ENCODE measurements at regions not wholly inside any gene's neighbourhood (a gene's known extent, or its start where the extent isn't known, plus 50 kb on each side); places are given as distances from the start of the nearest gene placed in this dataset.

DNA sequence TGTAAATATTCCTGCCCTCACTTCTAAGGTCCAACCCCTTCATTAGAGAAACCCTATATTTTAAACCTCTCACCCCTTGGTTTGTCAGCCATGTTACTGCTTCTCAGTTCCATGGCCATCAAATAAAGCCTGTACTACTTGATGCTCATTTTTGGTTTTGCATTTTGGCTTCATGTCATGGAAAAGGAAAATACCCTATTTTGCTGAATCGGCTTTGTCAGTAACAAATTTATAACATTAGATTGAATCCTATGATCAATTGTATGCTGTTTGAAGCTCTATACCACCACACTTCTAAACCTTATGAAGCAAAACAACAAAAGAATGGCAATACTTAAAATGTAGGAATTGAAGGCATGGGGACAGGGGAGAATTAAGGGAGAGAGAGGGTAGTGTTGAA is 333.1 kb downstream of the ETV1 start:
- no peak for TF ChIP-seq CTCF (IDR thresholded peaks at IDR 0.05)

GRCh38 chr7:13673290-13673689 is 316.2 kb downstream of the ETV1 start:
- no peak for TF ChIP-seq CTCF (IDR thresholded peaks at IDR 0.05)

DNA sequence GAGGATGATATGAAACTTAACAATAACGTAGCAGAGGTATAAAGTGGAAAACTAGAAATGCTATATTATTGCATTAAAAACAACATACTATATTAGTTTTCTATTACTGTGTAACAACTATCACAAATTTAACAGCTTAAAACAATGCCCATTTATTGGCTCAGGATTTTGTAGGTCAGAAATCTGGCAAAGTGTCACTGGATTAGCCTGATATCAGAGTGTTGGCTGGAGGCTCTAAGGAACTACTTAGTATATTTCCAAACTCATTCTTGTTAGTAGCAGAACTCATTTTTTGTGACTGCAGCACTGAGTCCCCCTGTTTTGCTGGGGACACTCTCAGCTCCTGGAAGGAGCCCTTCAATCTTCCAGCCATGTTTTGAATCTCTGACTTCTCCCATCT is 306.8 kb downstream of the ETV1 start:
- TF ChIP-seq CTCF (IDR thresholded peaks at IDR 0.05) = no peak

DNA sequence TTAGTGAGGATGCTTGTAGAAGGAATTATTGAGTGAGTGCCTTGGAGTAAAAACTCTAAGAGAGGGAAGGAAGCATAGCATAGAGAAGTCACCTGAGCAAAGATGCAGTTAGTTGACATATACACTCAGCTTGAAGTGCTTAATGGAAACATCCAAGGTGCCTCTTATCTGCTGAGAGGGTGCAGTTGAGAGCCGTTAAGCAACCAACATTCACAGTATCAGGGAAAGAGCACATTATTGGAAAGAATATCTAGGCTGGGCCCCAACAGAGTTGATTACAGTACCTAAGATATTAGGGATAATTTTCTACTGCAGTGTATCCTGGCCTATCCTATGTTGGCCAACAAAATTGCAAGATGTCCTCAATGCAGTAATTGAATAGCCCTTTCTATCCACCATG is 302.0 kb downstream of the ETV1 start:
- no peak for TF ChIP-seq CTCF (IDR thresholded peaks at IDR 0.05)

DNA sequence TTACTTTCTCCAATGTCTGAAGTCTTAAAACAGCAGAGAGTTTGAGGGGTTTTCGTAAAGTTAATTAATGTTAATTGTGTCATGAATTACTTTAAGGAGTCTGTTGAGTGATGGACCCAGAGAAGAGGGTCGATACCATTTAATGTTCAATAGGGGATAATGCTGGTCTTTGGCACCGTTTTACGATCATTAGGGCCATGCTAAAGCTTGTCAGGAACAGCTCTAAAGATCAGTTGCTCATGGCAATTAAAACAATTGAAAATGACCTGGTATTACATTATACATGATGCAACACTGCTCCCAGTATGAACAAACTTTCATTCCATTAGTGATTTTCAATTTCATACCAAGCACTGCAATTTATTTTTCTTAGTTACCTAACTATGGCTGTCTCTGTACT is 296.9 kb downstream of the ETV1 start:
- no peak for TF ChIP-seq CTCF (IDR thresholded peaks at IDR 0.05)

DNA sequence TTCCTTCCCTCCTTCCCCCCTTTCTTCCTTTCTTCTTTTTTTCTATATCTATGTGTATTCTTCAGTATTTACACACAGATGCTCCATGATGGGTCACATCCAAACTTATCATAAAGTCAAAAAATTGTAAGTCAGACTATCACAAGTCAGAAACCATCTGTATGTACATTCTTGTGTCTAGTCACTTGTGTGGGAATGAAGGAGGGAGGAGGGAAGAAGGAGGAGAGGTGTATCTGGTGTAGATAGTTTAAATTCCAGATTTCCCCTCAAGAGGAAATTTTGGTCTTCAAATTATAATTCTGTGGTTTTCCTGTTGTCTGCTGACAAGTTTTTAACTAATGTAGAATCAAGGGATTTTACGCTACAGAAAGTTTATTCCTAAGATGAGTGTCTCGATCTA is 287.2 kb downstream of the ETV1 start:
- no peak for TF ChIP-seq CTCF (IDR thresholded peaks at IDR 0.05)

DNA sequence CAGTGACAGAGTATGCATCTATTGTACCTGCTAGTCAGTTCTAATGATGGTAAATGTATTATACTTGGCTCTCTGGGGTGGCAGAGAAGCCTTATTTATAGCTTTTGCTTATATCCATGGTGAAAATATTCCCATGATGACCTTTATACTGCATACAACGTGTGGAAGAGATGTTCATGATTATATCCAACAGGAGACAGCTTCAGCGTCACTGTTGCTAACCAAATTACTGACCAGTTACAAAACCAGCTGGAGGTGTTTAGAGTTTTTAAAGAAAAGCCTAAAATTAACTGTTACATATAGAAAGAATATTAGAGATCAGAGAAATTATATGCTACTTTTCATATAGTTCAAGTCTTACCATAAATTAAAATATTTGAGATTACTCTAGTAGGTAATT is 280.8 kb downstream of the ETV1 start:
- TF ChIP-seq CTCF (IDR thresholded peaks at IDR 0.05) = no peak

DNA sequence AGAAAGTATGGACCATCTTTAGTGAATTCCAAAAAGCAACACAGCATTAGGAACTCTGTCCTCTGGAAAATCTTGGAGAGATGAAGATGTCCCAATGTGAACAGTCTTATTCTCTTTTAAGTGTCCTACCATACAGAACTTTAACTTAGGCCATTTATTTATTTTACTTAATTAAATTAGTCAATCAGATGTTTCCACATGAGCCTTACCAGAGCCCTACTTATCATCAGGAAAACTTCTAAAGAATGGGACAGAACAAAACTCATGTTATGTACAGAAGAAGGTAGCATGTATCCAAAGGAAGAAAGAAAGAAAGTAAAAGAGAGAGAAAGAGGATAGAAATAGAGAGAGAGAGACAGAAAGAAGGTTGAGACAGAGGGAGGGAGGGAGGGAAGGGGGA is 276.4 kb downstream of the ETV1 start:
- TF ChIP-seq CTCF (IDR thresholded peaks at IDR 0.05) = no peak

All from LNCAP (cell line).